SK-N-MC (cell line): ENCODE measurements at regions not wholly inside any gene's neighbourhood (a gene's known extent, or its start where the extent isn't known, plus 50 kb on each side); places are given as distances from the start of the nearest gene placed in this dataset.

ENCODE experiments used
- EZH2 ChIP-seq: fragments of 200-600 bp; sonication (generic); IDR thresholded peaks from one replicate; pipeline ENCODE4 v1.6.1; 2017; ENCODE audit warnings: antibody characterized with exemption
- POLR2AphosphoS5 ChIP-seq: IDR thresholded peaks from 2 replicates; pipeline ENCODE4 v1.6.1; 2012; ENCODE audit warnings: mild to moderate bottlenecking, low read depth, low read length, borderline replicate concordance

- TF ChIP-seq EZH2: no peak
- no peak for TF ChIP-seq POLR2AphosphoS5
These were observed 56.8 kb upstream of the TANK start for GRCh38 chr2:161103451-161103831.
